ENCODE measurements at regions not wholly inside any gene's neighbourhood (a gene's known extent, or its start where the extent isn't known, plus 50 kb on each side); places are given as distances from the start of the nearest gene placed in this dataset.

GRCh38 chr6:148091394-148091793 is 251.2 kb upstream of the SASH1 start:
- TF ChIP-seq CTCF (IDR thresholded peaks at IDR 0.05) (no peak), POLR2A (IDR thresholded peaks at IDR 0.05) (no peak)

Measured in body of pancreas (tissue), 4 donors.